Body of pancreas (tissue), 4 donors: ENCODE measurements at regions not wholly inside any gene's neighbourhood (a gene's known extent, or its start where the extent isn't known, plus 50 kb on each side); places are given as distances from the start of the nearest gene placed in this dataset.

Experiments used
- ATAC-seq: fragments of 150-250 bp; one replicate; pipeline ENCODE4 v1.9.1; 2016
- DNase-seq, 4 donors: peaks; one replicate each; pipeline ENCODE4 v3.0.0-alpha.2; 2019
- H3K27ac ChIP-seq, 4 donors: fragments of 200-600 bp; sonication (generic); 1 replicate in 3 of 4; 2 replicates in 1 of 4; pipeline versions ENCODE4 v1.5.1 to v1.6.1; 2016 to 2019; ENCODE audit warnings: mild to moderate bottlenecking in 1 of 4, mixed read lengths in 1 of 4, moderate library complexity in 1 of 4
- H3K27me3 ChIP-seq, 2 donors: fragments of 200-600 bp; sonication (generic); one replicate each; pipeline ENCODE4 v1.6.0; 2016; ENCODE audit warnings: mild to moderate bottlenecking in 1 of 2
- H3K36me3 ChIP-seq, 2 donors: fragments of 200-600 bp; sonication (generic); replicated peaks in 1 of 2; 2 replicates each; pipeline ENCODE4 v1.5.1; 2016; ENCODE audit warnings: low read depth in 2 of 2; ENCODE audit not compliant: insufficient read depth in 1 of 2
- H3K4me1 ChIP-seq: fragments of 200-600 bp; sonication (generic); one replicate; pipeline ENCODE4 v1.6.0; 2016
- H3K4me3 ChIP-seq, 2 donors: fragments of 200-600 bp; sonication (generic); 1 replicate in 1 of 2; 2 replicates in 1 of 2; pipeline ENCODE4 v1.5.1; 2016 to 2019
- H3K9me3 ChIP-seq, 3 donors: fragments of 200-600 bp; sonication (generic); 1 replicate in 2 of 3; 2 replicates in 1 of 3; pipeline ENCODE4 v1.5.1; 2016
- CTCF ChIP-seq, 7 experiments: fragments of 450-650 bp in 4 of 7; fragments of 200-600 bp in 3 of 7; sonication (generic) in 3 of 7; IDR thresholded peaks; one replicate each; pipeline ENCODE4 v1.5.1; 2016 to 2019; ENCODE audit warnings: antibody characterized with exemption in 7 of 7
- POLR2A ChIP-seq, 3 donors: fragments of 450-650 bp; IDR thresholded peaks; one replicate each; pipeline ENCODE4 v1.6.1; 2016; ENCODE audit warnings: antibody characterized with exemption in 3 of 3, mild to moderate bottlenecking in 2 of 3
- WGBS, 2 donors: methylation state at CpG; one replicate each; pipeline ENCODE4 v1.1.5; 2017; 5-methylcytosine and 5-hydroxymethylcytosine counted together
- intact Hi-C: fragments of 100-400 bp; cut with DNase I; formaldehyde crosslinking; loops from one replicate; pipeline ENCODE4 v1.15.1; 2023

GRCh38 chr7:55280031-55280454 is 85.1 kb upstream of the LANCL2 start:
- Histone ChIP-seq H3K27ac (no peak overlapping the region), H3K9me3 (no peaks in the 10 kb centered on the region), H3K4me3 (no peak overlapping the region), H3K27me3 (no peaks in the 10 kb centered on the region), H3K4me1 (no peaks in the 10 kb centered on the region), H3K36me3 (no peaks in the 10 kb centered on the region)
- intact Hi-C loops: no loop called here
- peak; percentile 62 to 75 (median 72) for DNase-seq
- TF ChIP-seq CTCF (IDR thresholded peaks at IDR 0.05) (peak; percentile 44 to 77 (median 70)), POLR2A (IDR thresholded peaks at IDR 0.05) (no peak)
- WGBS, 2 donors: 3 to 6% methylated on average over 3 of the region's 3 CpGs
- ATAC-seq: peak; percentile 75

GRCh38 chr7:55285665-55286064 is 79.5 kb upstream of the LANCL2 start:
- H3K27me3 ChIP-seq: no peaks in the 10 kb centered on the region
- no peaks in the 10 kb centered on the region for H3K9me3 ChIP-seq
- no peaks in the 10 kb centered on the region for H3K36me3 ChIP-seq
- 86 to 96% methylated on average over 2 of the region's 2 CpGs for WGBS, 2 donors
- DNase-seq (no peak), ATAC-seq (no peak)
- no peak overlapping the region for H3K27ac ChIP-seq
- H3K4me1 ChIP-seq: no peaks in the 10 kb centered on the region
- TF ChIP-seq CTCF (IDR thresholded peaks at IDR 0.05): no peak
- no peak for TF ChIP-seq POLR2A (IDR thresholded peaks at IDR 0.05)
- no peak overlapping the region for H3K4me3 ChIP-seq
- intact Hi-C loops: no loop called here

GRCh38 chr7:55286666-55287065 is 78.5 kb upstream of the LANCL2 start:
- Histone ChIP-seq H3K27me3 (no peaks in the 10 kb centered on the region), H3K27ac (no peak overlapping the region), H3K9me3 (no peaks in the 10 kb centered on the region), H3K36me3 (no peaks in the 10 kb centered on the region), H3K4me3 (no peak overlapping the region), H3K4me1 (no peaks in the 10 kb centered on the region)
- ATAC-seq (no peak), DNase-seq (no peak)
- WGBS, 2 donors: 55 to 57% methylated on average over 3 of the region's 3 CpGs
- intact Hi-C loops: no loop called here
- TF ChIP-seq CTCF (IDR thresholded peaks at IDR 0.05) (no peak), POLR2A (IDR thresholded peaks at IDR 0.05) (no peak)

- no peak for TF ChIP-seq CTCF (IDR thresholded peaks at IDR 0.05)
- TF ChIP-seq POLR2A (IDR thresholded peaks at IDR 0.05): no peak
- intact Hi-C loops: no loop called here
- ATAC-seq (no peak), DNase-seq (no peak)
- Histone ChIP-seq H3K4me1 (no peaks in the 10 kb centered on the region), H3K36me3 (no peaks in the 10 kb centered on the region), H3K9me3 (no peaks in the 10 kb centered on the region), H3K27ac (no peak overlapping the region), H3K4me3 (no peak overlapping the region), H3K27me3 (no peaks in the 10 kb centered on the region)
- WGBS, 2 donors: 59 to 65% methylated on average over 5 of the region's 5 CpGs
Observed at GRCh38 chr7:55288070-55288824, 76.9 kb upstream of the LANCL2 start.

GRCh38 chr7:55296070-55296469 is 69.1 kb upstream of the LANCL2 start:
- H3K27me3 ChIP-seq: no peaks in the 10 kb centered on the region
- TF ChIP-seq CTCF (IDR thresholded peaks at IDR 0.05) (no peak), POLR2A (IDR thresholded peaks at IDR 0.05) (no peak)
- 73 to 81% methylated on average over 4 to 6 of the region's 6 CpGs for WGBS, 2 donors
- no peaks in the 10 kb centered on the region for H3K36me3 ChIP-seq
- no peak for DNase-seq
- H3K27ac ChIP-seq: no peak overlapping the region
- intact Hi-C loops: loop anchor here (10.0 kb wide), 1 partner anchor 59 kb away; no protein-coding TSS in a partner anchor
- H3K9me3 ChIP-seq: no peaks in the 10 kb centered on the region
- ATAC-seq: no peak
- no peak overlapping the region for H3K4me3 ChIP-seq
- no peaks in the 10 kb centered on the region for H3K4me1 ChIP-seq
